Loucy (cell line): ENCODE measurements at regions not wholly inside any gene's neighbourhood (a gene's known extent, or its start where the extent isn't known, plus 50 kb on each side); places are given as distances from the start of the nearest gene placed in this dataset.

Experiments used
- CTCF ChIP-seq: fragments of 200-600 bp; sonication (generic); conservative IDR thresholded peaks from 2 replicates; pipeline ENCODE4 v1.5.1; 2014; ENCODE audit warnings: mild to moderate bottlenecking, antibody characterized with exemption, low read length
- EZH2phosphoT487 ChIP-seq: fragments of 200-600 bp; IDR thresholded peaks from 2 replicates; pipeline ENCODE4 v1.6.1; 2018; ENCODE audit warnings: antibody characterized with exemption, mild to moderate bottlenecking, moderate library complexity, borderline replicate concordance

DNA sequence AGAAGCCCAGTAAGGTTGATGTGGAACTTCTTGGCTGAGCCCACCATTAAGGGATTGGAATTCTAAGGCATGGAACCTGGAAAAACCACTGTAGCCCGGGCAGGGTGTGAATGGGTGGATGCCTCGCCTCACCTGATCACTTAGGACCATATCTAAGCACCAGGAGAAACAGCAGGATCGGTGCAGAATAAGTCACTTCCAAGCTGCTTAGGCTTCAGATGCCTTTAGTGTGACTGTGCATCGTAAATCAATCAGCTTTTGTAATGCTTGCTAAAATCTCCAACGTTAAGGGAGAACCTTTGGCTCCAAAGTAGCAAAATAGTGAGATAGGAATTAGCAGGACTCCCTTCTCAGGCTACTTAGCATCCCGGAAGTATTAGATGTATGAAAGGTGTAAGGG is 103.9 kb upstream of the MEGF10 start:
- TF ChIP-seq CTCF (no peak), EZH2phosphoT487 (no peak)
